DMS79 treated with DMSO at 0.1 percent for 48 hours (cell line): ENCODE measurements at regions not wholly inside any gene's neighbourhood (a gene's known extent, or its start where the extent isn't known, plus 50 kb on each side); places are given as distances from the start of the nearest gene placed in this dataset.
A peak's percentile ranks its signal among the peaks of the same experiment; 100 is the strongest.
"Not testable (repeated sequence)": the region's sequence is repeated elsewhere in the genome, so short reads cannot be mapped to it uniquely, and the experiment has no call there.

ENCODE experiments used
- DNase-seq: peaks from one replicate; lab custom pipeline; 2025; lab: John Stamatoyannopoulos, UW

DNA sequence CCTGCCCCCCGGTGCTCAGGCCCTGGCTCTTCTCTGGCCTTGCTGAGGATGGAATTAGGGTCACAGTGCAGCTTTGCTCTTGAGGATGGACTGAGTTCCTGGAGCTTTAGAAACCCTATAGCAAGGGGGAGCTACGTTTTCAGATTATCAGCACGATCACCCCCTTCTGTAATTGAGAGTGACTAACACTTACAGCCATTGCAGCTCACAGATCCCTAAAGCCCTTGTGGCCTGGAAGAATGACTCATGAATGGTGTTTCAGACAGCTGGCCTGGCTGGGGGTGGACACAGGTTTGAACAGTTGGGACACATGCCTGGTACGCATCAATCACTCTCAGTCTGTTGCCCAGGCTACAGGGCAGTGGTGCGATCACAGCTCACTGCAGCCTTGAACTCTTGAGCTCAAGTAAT is 79.7 kb upstream of the IGFBP5 start:
- DNase-seq, result no peak

DNA sequence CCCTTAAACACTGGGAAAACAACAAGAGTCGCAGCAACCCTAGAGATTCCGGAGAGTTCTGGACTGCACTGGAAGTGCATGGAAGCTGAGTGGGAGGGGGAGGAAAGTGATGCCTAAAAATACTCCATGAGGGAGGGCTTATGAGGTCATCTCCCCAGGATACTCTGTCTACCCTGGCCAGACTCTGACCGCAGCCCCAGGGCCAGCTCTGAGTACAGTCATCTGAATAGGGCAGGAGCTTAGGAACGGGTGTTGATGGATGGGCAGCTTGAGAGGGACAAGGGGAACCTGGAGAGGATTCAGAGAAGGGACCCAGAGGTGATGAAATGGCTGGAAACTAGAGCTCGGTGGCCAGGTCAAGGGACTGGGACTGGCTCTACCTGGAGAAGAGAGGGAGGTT is 79.3 kb upstream of the IGFBP5 start:
- DNase-seq, result no peak

DNA sequence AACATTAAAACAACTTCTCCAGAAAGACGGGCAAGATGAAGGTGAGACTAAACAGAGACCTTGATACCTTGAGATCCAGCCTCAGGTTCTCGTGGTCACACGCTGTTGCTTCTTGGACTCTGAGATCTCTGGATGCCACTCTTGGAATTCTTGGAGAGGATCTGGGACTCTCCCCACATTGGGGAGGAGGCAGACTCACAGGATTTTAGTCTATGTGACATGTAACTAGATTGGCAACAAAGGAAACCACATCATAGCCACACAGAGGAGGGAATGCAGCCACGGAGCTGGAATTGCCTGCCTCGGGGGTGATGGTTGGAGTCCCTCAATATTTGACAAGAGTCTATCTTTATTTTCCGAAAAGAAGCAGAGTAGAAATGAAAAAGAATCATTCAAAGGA is 78.8 kb upstream of the IGFBP5 start:
- DNase-seq, result no peak

DNA sequence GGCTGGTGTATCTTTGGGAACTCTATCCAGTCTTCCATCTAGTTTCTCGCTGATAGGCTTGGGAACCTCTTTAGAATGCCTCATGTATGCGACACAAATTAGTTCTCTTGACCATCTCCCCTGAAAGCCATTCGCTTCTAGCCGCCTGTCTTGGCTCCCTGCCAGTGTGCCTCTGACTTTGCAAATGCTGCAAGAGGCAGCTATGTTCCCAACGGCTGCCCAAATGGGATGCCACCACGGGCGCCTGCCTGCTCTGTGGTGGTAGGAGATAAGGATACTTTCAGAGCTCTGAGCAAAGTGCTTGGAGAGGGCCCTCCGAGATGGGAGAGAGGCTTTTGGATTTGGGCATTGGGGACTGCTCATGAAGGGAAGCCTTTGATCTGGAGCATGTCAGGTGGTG is 77.7 kb upstream of the IGFBP5 start:
- no peak for DNase-seq

DNA sequence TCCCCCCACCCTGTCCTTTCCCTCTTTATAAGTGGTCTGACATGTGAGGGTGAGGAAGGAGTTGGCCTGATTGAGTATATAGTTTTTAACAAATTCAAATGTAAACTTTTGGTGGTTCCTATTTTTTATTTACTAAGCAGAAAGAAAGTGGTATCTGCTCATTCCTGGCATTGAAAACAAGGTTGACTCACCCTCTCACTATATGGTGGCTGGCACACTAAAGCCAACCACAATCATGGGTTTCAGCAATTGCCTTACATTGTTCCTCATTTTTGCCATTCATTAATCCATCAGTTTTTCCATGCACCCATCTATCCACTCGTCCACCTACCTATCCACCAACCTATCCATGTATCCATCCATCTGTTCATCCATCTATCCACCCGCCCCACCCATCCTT is 75.4 kb upstream of the IGFBP5 start:
- no peak for DNase-seq

DNA sequence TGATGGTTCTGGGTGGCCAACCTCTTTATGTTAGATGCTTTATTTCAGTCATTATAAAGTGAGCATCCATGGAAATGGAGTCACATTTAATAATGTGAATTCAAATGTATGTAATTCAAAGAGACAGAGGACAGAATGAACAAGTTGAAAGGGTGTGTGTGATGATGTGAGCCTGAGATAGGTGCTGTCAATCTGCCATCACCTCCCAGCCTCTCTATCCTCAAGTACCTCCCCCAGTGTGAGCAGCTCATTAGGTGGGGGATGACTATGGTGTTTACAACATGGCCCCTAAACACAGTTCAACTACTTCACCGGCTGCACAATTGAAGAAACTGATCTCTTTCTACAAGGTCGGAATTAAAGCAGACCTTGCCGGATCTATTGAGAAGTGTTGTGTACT is 74.7 kb upstream of the IGFBP5 start:
- DNase-seq, result no peak

DNA sequence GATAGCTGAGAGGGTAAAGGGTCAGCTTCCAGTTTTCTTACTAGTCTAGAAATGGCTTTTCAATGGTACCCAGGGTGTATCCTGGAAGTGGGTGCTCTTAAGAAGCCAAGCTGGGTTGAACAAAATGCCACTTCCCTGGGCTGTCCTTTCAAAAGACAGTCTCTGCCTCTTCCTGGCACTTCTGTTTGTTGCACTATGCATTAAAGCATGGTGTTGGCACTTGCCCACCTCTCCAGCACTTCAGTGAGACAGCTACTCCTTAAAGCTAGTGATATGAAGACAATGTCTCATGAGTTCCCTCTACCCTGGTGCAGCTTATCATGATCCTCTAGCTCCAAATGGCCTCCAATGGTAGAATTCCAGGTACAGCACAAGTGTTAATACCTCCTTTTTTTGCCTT is 74.3 kb upstream of the IGFBP5 start:
- DNase-seq, result no peak

DNA sequence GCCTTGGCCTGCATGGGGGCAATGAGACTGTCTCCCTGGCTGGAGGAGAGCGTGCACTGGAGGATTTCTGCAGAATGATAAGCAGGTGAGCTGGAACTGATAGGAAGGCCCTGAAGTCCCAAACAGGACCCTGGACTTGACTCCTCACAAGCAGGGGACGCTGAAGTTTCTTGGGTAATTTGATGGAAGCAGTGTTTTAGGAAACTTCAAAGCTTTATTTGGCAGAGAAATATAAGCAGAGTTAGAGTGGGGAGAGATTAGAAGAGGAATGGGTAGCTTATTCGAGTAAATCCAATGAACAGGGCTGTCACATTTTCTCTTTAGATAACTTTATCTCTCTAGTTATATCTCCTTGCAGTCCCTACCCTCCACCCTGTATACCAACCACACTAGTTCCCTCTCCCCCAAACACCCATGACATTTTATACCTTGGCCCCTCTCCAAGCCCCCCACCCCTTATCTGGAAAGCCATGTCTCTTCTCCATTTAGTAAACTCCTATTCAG is 73.6 kb upstream of the IGFBP5 start:
- DNase-seq, result no peak

DNA sequence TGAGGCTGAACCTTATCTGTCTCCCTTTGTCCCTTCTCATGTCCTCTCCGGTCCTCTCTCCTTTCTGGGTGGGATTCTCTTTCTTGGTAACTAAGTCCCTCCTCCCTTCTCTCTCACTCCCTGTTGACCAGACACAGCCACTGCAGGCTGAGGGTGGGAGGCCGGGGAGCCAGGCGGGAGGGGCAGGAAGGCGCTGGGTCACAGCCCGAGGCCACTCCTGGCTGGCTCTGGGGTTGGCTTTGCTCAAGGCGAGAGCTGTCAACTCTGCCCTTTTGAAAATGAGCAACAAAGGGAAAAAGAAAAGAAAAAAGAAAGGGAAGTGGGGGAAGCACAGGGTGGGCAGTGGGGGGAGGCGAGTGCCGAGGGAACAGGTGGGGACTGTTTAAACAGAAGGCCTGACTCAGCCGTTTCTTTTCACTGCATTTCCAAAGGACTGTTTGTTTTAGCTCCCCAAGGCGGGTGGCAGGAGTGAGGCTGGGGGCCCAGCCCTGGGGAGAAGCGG is 70.5 kb upstream of the IGFBP5 start:
- no peak for DNase-seq

DNA sequence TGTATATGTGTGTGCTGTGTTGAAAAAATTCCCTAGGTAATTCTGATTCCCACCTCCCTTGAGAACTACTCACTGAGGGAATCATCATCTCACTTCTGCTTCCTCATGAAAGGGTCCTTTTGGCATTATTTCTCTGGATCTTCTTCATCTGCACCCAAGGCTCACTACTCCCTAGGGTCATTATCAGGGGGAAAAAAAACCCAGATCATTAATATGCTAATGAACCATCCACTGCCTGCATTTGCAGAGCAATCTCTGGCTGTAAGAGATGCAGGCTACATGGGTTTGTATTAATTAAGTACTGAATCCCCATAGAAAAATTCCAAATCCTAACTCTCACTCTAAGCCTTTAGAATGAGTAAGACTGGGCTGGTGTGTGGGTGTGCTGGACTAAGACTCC is 68.0 kb upstream of the IGFBP5 start:
- no peak for DNase-seq

DNA sequence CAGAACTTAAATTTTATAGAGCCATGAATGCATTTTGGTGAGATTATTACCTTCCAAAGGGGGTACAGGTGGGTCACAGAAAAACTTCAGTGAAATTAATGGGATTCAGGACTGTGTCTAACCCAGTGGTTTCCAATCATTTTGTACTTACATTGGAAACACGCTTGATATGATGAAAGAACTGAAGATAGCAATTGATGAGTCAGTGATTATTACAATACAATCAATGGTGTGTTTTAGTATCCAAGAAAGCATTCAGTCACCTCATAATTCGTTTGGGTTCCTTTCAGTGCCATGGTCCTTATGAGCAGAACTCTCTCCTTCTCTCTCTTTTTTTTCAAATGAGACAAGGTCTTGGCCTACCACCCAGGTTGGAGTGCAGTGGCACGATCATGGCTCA is 66.5 kb upstream of the IGFBP5 start:
- no peak for DNase-seq

DNA sequence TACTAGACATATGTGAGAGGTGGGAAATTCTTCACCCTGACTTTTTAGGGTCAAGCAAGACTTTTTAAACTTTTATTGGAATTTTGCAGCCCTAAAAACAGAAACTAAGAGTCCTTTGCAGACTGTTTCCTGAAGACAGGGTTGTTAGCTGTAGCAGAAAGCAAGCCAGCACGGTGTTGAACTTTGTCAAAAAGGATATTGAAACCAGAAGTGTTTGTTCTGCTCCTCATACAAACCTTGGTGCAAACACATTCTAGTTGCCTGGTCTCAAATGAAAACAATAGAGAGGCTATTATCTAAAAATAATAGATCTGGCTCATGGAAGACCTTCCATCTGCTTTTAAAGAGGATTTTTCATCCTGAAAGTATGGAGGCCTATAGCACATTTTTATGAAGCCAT is 65.8 kb upstream of the IGFBP5 start:
- no peak for DNase-seq

DNA sequence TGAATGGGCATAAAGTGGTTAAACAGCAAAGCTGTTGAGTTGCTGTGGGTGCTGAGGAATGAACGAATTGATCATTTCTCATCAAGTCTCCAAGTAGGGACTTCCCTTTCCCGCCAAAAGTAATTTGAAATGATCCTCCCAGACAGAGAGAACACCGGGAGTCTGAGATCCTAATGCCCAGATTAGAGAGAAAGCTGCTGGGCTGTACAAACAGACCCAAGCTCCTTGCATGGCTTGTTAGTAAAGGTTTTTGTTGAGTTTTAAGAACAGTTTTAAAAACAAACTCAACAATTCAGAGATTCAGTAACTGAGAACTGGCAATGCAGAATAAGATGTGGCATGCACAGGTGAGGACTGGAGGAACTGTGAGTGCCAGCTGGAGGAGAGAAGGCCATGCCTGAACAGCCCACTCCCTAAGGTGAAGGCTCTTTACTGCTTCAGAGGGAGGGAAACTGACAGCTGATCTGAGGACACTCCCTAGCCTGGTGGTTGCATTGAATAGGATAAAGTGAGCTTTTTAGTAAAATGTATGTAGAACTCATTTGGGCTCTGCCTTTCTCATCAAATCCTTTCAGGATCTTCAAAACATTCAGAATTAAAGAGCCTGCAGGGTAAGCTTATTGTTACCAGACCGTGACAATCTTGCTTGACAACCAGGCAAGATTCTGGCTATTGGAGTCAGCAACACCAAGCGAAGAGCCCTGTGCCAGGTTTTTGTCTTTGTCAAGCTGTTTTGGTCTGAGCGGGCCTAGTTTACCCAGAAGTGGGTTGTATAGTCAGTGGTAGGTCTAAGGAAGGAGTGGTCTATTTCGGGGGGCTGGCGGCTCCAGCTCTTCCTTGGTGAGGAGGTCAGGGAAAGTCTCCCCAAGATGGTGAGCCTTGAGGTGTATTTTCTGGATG is 63.2 kb upstream of the IGFBP5 start:
- peak; percentile 85 for DNase-seq

DNA sequence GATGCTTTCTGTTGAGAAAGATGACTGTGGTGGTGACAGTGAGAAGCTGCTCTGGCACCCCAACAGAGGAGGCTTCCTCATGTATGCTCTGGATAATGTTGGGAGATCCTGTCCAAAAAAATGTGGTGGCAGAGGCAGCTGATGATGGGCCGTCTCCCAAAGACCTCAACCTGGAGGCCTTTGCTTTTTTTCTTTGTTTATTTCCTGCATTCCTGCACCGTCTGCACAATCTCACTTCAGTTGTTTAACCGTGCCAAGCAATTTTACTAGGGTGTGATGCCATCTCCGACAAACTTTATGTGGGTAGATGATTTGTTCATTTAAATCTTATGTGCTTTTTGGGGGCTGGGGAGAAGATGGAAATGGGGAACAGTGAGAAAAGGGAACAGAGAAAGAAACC is 62.2 kb upstream of the IGFBP5 start:
- DNase-seq, result no peak

DNA sequence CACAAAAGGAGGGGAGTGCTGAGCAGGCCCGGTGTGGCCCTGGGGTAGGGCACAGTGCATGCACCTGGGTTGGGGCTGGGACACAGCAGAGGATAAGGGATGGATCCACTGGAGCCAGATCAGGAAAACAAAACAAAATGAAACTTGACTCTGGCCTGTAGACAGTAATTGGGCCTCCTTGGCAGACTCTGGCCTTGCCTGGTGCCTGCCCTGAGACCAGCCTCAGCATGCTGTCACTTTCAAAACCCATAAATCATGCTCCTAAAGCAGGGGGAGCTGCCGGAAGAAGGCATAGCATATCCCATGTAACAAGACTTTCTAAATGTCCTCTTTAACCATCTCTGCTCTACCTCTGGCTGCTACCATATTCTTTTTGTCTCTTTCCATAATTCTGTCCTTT is 61.1 kb upstream of the IGFBP5 start:
- no peak for DNase-seq

DNA sequence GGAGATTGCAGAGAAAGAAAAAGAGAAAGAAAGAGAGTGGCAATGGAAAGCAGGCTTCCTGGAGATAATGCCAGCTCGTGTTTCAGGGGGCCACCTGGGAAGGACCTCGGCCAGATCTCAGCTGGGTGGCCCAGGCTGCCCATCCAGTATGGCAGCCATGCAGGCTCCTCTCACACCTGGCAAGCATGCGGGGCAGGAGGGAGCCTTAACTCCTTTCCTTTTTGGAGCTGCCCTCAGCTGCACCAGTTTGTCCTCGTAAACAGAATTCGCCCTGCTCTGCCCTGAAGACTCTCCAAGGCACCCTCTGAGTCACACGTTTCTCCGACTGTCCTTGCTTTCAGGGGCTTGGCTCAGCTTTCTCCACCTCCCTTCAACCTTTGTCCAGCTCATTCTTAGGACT is 59.5 kb upstream of the IGFBP5 start:
- no peak for DNase-seq

DNA sequence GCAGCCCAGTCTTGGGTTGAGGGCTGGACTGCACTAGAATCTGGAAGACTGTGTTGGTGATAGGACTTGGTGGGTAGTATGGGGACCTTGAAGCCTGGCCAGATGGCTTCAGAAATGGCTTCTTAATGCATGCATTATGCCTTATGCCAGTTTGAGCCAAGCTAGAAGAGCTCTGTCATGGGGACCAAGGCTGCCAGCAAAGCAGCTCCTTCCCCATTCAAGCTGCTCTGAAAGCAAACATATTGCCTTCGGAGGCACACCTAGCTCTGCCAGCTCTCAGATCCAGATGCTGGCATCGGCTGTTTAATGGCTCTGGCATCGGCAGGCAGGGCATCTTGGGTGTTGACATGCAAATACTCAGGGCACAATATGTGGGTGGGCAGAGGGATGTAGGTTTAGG is 59.0 kb upstream of the IGFBP5 start:
- no peak for DNase-seq

DNA sequence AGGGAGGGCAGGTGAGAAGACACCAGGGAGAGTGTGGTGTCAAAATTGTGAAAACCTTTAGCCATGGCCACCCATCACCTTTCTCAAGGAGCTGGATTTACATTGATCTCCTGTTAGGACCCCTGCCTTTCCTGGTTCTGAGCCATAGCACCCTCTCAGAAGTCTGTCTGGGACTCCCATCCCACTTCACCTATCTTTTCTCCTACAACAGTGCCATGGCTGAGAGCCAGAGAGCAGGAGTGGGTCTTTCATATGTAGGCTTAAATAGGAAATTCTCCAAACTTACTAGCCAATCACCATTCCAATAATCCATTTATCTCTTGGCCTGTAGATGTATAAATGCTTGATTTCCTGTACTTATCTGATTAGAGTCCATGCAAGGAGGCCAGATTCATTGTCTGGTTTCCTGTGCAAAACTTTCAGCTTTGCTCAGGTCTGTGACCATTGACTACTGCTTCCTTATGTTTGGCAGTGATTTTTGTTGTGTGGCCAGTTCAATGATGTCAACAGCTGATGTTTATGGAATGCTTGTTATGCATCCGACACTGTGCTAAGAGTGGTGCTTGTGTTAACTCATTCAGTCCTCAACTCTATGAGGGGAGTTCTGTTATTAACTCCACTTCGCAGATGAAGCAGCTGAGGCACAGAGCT is 57.6 kb upstream of the IGFBP5 start:
- no peak for DNase-seq

DNA sequence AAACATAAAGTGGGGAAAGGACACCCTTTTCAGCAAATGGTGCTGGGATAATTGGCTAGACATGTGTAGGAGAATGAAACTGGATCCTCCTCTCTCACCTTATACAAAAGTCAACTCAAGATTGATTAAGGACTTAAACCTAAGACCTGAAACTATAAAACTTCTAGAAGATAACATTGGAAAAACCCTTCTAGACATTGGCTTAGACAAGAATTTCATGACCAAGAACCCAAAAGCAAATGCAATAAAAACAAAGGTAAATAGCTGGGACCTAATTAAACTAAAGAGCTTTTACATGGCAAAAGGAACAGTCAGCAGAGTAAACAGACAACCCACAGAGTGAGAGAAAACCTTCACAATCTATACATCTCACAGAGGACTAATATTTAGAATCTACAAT is 55.4 kb upstream of the IGFBP5 start:
- not testable (repeated sequence) for DNase-seq

DNA sequence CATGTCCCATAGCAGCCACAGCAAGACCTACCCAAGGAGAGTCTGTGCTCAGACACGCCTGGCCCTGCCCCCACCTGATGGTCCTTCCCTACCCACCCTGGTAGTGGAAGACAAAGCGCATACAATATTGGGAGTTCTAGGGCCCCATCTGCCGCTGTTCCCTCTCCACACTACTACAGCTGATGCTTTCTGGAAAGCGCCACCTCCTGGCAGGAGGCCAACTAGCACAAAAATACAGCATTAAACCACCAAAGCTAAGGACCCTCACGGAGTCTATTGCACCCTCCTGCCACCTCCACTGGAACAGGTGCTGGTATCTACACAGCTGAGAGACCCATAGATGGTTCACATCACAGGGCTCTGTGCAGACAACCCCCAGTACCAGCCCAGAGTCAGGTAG is 50.9 kb upstream of the IGFBP5 start:
- not testable (repeated sequence) for DNase-seq

DNA sequence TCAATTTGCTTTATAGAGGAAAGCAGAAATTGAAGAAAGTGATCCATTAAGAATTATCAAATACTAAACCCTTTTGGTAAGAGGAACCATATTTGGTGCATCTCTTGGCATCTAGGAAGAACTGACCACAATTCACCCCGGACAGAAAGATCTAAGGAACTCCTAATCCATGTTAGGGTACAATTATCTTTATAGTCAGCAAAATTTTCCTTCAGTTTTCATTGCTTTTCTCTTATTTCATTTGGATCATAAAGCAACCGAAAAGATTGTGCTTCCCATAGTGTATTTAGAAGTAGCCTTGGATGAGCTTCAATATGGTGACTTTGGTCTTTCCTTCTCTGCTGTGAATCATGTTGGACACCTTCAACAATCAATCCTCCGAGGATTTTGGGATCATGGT is 50.1 kb upstream of the IGFBP5 start:
- no peak for DNase-seq
